HG02884 (cell line): ENCODE measurements at regions not wholly inside any gene's neighbourhood (a gene's known extent, or its start where the extent isn't known, plus 50 kb on each side); places are given as distances from the start of the nearest gene placed in this dataset.

Experiments
- ATAC-seq: cut with Tn5 transposase; IDR thresholded peaks from one replicate; pipeline ENCODE4 v1.9.1; 2021; ENCODE audit warnings: mild to moderate bottlenecking, moderate library complexity; ENCODE audit not compliant: unreplicated experiment

- ATAC-seq = no peak
Measured at GRCh38 chr7:16978358-16979244, 96.8 kb upstream of the AGR3 start.

- ATAC-seq = no peak
Measured at GRCh38 chr7:16980539-16980938, 98.8 kb upstream of the AGR3 start.

GRCh38 chr7:16982640-16983350 lies 101.0 kb upstream of the AGR3 start:
- ATAC-seq = no peak

GRCh38 chr7:16984375-16984774 lies 102.6 kb upstream of the AGR3 start:
- no peak for ATAC-seq

GRCh38 chr7:16985621-16986020 lies 103.8 kb upstream of the AGR3 start:
- no peak for ATAC-seq

GRCh38 chr7:16986755-16987154 lies 105.0 kb upstream of the AGR3 start:
- ATAC-seq = no peak

- ATAC-seq = no peak
Measured at GRCh38 chr7:16989811-16990413, 108.1 kb upstream of the AGR3 start.

GRCh38 chr7:16991551-16991950 lies 109.8 kb upstream of the AGR3 start:
- no peak for ATAC-seq

- ATAC-seq = no peak
Measured at GRCh38 chr7:16993543-16993942, 111.8 kb upstream of the AGR3 start.

GRCh38 chr7:16998481-16999051 lies 116.8 kb upstream of the AGR3 start:
- no peak for ATAC-seq

- no peak for ATAC-seq
Measured at GRCh38 chr7:16999541-17000267, 117.9 kb upstream of the AGR3 start.

GRCh38 chr7:17005271-17005670 lies 123.5 kb upstream of the AGR3 start:
- ATAC-seq = no peak

- ATAC-seq = no peak
Measured at GRCh38 chr7:17007841-17008240, 126.1 kb upstream of the AGR3 start.

GRCh38 chr7:17009007-17009719 lies 127.4 kb upstream of the AGR3 start:
- ATAC-seq = no peak

- ATAC-seq = no peak
Measured at GRCh38 chr7:17009933-17010332, 128.2 kb upstream of the AGR3 start.

- ATAC-seq = no peak
Measured at GRCh38 chr7:17010637-17011300, 129.0 kb upstream of the AGR3 start.

GRCh38 chr7:17013204-17013603 lies 131.4 kb upstream of the AGR3 start:
- ATAC-seq = no peak

- no peak for ATAC-seq
Measured at GRCh38 chr7:17014686-17015085, 132.9 kb upstream of the AGR3 start.

- no peak for ATAC-seq
Measured at GRCh38 chr7:17015598-17016031, 133.8 kb upstream of the AGR3 start.
